ENCODE measurements at regions not wholly inside any gene's neighbourhood (a gene's known extent, or its start where the extent isn't known, plus 50 kb on each side); places are given as distances from the start of the nearest gene placed in this dataset.

- no peaks in the 10 kb centered on the region for H3K36me3 ChIP-seq
- DNase-seq = no peak
- H3K4me3 ChIP-seq = no peak overlapping the region
- no peak overlapping the region for H3K27ac ChIP-seq
- no peak for TF ChIP-seq CTCF (IDR thresholded peaks at IDR 0.05 in 4 of 5, conservative IDR thresholded peaks at IDR 0.05 in 1 of 5)
- TF ChIP-seq POLR2A (IDR thresholded peaks at IDR 0.05) = no peak
- intact Hi-C loops (cut with DNase I; ENCODE audit: low total_unique reads) (no loop called here), in situ Hi-C loops (cut with MboI; ENCODE audit: low sequenced_read_pairs in 4 of 4) (no loop called here)
- peaks cover 0 to 2% (median 0%) of the 10 kb centered on the region in 3 donors for H3K27me3 ChIP-seq
- no peaks in the 10 kb centered on the region for H3K4me1 ChIP-seq
- no peaks in the 10 kb centered on the region for H3K9me3 ChIP-seq
- ATAC-seq = no peak
These were observed 136.8 kb upstream of the BNIP2 start for GRCh38 chr15:59825901-59826300.

GRCh38 chr15:59821286-59821685 lies 132.2 kb upstream of the BNIP2 start:
- no peak overlapping the region for H3K27ac ChIP-seq
- intact Hi-C loops (cut with DNase I; ENCODE audit: low total_unique reads) = no loop called here
- in situ Hi-C loops (cut with MboI; ENCODE audit: low sequenced_read_pairs in 4 of 4) = no loop called here

GRCh38 chr15:59819092-59819491 lies 130.0 kb upstream of the BNIP2 start:
- Histone ChIP-seq H3K36me3 (no peaks in the 10 kb centered on the region), H3K9me3 (no peaks in the 10 kb centered on the region), H3K27ac (no peak overlapping the region), H3K27me3 (peaks cover 0 to 30% (median 21%) of the 10 kb centered on the region in 3 donors), H3K4me1 (no peaks in the 10 kb centered on the region), H3K4me3 (no peak overlapping the region)
- in situ Hi-C loops (cut with MboI; ENCODE audit: low sequenced_read_pairs in 4 of 4) = no loop called here
- TF ChIP-seq CTCF (IDR thresholded peaks at IDR 0.05 in 4 of 5, conservative IDR thresholded peaks at IDR 0.05 in 1 of 5) (no peak), POLR2A (IDR thresholded peaks at IDR 0.05) (no peak)
- DNase-seq (no peak), ATAC-seq (no peak)
- intact Hi-C loops (cut with DNase I; ENCODE audit: low total_unique reads) = no loop called here

More at GRCh38 chr15:59821286-59821685, 132.2 kb upstream of the BNIP2 start:
- H3K9me3 ChIP-seq = no peaks in the 10 kb centered on the region
- DNase-seq = no peak
- peaks cover 0 to 29% (median 17%) of the 10 kb centered on the region in 3 donors for H3K27me3 ChIP-seq
- ATAC-seq = no peak
- H3K4me3 ChIP-seq = no peak overlapping the region
- no peaks in the 10 kb centered on the region for H3K4me1 ChIP-seq
- TF ChIP-seq POLR2A (IDR thresholded peaks at IDR 0.05) (no peak), CTCF (IDR thresholded peaks at IDR 0.05 in 4 of 5, conservative IDR thresholded peaks at IDR 0.05 in 1 of 5) (no peak)
- H3K36me3 ChIP-seq = no peaks in the 10 kb centered on the region

GRCh38 chr15:59818336-59818735 lies 129.2 kb upstream of the BNIP2 start:
- in situ Hi-C loops (cut with MboI; ENCODE audit: low sequenced_read_pairs in 4 of 4) = no loop called here
- no peak for DNase-seq
- intact Hi-C loops (cut with DNase I; ENCODE audit: low total_unique reads) = no loop called here
- TF ChIP-seq CTCF (IDR thresholded peaks at IDR 0.05 in 4 of 5, conservative IDR thresholded peaks at IDR 0.05 in 1 of 5) (no peak), POLR2A (IDR thresholded peaks at IDR 0.05) (no peak)
- H3K36me3 ChIP-seq = no peaks in the 10 kb centered on the region
- H3K27me3 ChIP-seq = peaks cover 0 to 34% (median 21%) of the 10 kb centered on the region in 3 donors
- H3K9me3 ChIP-seq = no peaks in the 10 kb centered on the region
- H3K4me1 ChIP-seq = no peaks in the 10 kb centered on the region
- H3K27ac ChIP-seq = no peak overlapping the region
- no peak overlapping the region for H3K4me3 ChIP-seq
- ATAC-seq = no peak

GRCh38 chr15:59817834-59818233 lies 128.7 kb upstream of the BNIP2 start:
- in situ Hi-C loops (cut with MboI; ENCODE audit: low sequenced_read_pairs in 4 of 4) (no loop called here), intact Hi-C loops (cut with DNase I; ENCODE audit: low total_unique reads) (no loop called here)
- H3K27me3 ChIP-seq = peaks cover 0 to 33% (median 21%) of the 10 kb centered on the region in 3 donors
- no peak for DNase-seq
- no peak overlapping the region for H3K27ac ChIP-seq
- H3K4me3 ChIP-seq = no peak overlapping the region
- no peak for ATAC-seq
- no peaks in the 10 kb centered on the region for H3K9me3 ChIP-seq
- no peaks in the 10 kb centered on the region for H3K36me3 ChIP-seq
- TF ChIP-seq CTCF (IDR thresholded peaks at IDR 0.05 in 4 of 5, conservative IDR thresholded peaks at IDR 0.05 in 1 of 5) (no peak), POLR2A (IDR thresholded peaks at IDR 0.05) (no peak)
- H3K4me1 ChIP-seq = no peaks in the 10 kb centered on the region

All from gastrocnemius medialis (tissue), 4 donors.